Body of pancreas (tissue), 4 donors: ENCODE measurements at regions not wholly inside any gene's neighbourhood (a gene's known extent, or its start where the extent isn't known, plus 50 kb on each side); places are given as distances from the start of the nearest gene placed in this dataset.

Experiments
- ATAC-seq: fragments of 150-250 bp; one replicate; pipeline ENCODE4 v1.9.1; 2016
- DNase-seq, 4 donors: peaks; one replicate each; pipeline ENCODE4 v3.0.0-alpha.2; 2019
- H3K27ac ChIP-seq, 4 donors: fragments of 200-600 bp; sonication (generic); 1 replicate in 3 of 4; 2 replicates in 1 of 4; pipeline versions ENCODE4 v1.5.1 to v1.6.1; 2016 to 2019; ENCODE audit warnings: mild to moderate bottlenecking in 1 of 4, mixed read lengths in 1 of 4, moderate library complexity in 1 of 4
- H3K27me3 ChIP-seq, 2 donors: fragments of 200-600 bp; sonication (generic); one replicate each; pipeline ENCODE4 v1.6.0; 2016; ENCODE audit warnings: mild to moderate bottlenecking in 1 of 2
- H3K36me3 ChIP-seq, 2 donors: fragments of 200-600 bp; sonication (generic); replicated peaks in 1 of 2; 2 replicates each; pipeline ENCODE4 v1.5.1; 2016; ENCODE audit warnings: low read depth in 2 of 2; ENCODE audit not compliant: insufficient read depth in 1 of 2
- H3K4me1 ChIP-seq: fragments of 200-600 bp; sonication (generic); one replicate; pipeline ENCODE4 v1.6.0; 2016
- H3K4me3 ChIP-seq, 2 donors: fragments of 200-600 bp; sonication (generic); 1 replicate in 1 of 2; 2 replicates in 1 of 2; pipeline ENCODE4 v1.5.1; 2016 to 2019
- H3K9me3 ChIP-seq, 3 donors: fragments of 200-600 bp; sonication (generic); 1 replicate in 2 of 3; 2 replicates in 1 of 3; pipeline ENCODE4 v1.5.1; 2016
- POLR2A ChIP-seq, 3 donors: fragments of 450-650 bp; IDR thresholded peaks; one replicate each; pipeline ENCODE4 v1.6.1; 2016; ENCODE audit warnings: antibody characterized with exemption in 3 of 3, mild to moderate bottlenecking in 2 of 3
- WGBS, 2 donors: methylation state at CpG; one replicate each; pipeline ENCODE4 v1.1.5; 2017; 5-methylcytosine and 5-hydroxymethylcytosine counted together
- intact Hi-C: fragments of 100-400 bp; cut with DNase I; formaldehyde crosslinking; loops from one replicate; pipeline ENCODE4 v1.15.1; 2023
- TF ChIP-seq, protein P1 (sequence below), 7 experiments: fragments of 450-650 bp in 4 of 7; fragments of 200-600 bp in 3 of 7; sonication (generic) in 3 of 7; IDR thresholded peaks; one replicate each; pipeline ENCODE4 v1.5.1; 2016 to 2019; ENCODE audit warnings: antibody characterized with exemption in 7 of 7

DNA sequence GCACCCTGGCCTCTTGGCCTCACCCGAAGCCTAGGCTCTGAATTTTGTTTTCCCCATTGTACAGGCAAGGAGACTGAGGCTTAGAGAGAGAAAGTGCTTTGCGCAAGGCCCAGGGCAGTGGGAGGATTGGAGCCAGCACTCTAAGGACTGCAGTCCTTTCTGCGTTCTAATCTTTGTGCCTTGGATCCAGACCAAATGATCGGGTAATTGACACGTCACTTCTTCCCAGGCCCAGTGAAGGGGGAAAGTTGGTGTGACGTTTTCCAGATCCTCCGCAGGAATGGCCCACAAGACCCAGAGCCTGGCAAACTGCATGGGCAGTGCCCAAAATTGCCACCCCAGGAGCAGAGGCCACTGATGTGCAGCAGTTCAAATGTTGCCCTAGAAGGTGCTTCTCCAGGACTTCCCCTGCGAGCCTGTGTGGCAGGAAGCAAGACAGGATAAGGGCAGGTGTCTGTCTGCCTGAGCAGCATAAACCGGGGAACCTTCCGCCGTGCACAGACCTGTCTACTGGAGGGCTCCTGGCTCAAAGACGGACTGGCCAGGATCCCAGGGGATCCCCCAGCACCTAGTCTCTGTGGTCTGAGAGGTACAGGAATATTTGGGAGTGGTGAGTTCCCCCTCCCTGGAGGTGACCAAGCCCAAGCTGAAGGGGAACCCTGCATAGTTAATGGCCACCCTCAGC lies 194.5 kb upstream of the TLE3 start:
- DNase-seq (no peak), ATAC-seq (no peak)
- Histone ChIP-seq H3K27ac (no peak overlapping the region), H3K36me3 (no peaks in the 10 kb centered on the region), H3K4me1 (no peaks in the 10 kb centered on the region), H3K9me3 (no peaks in the 10 kb centered on the region), H3K27me3 (no peaks in the 10 kb centered on the region), H3K4me3 (no peak overlapping the region)
- WGBS, 2 donors = 59 to 69% methylated on average over 8 to 12 of the region's 12 CpGs
- intact Hi-C loops = no loop called here
- no peak for TF ChIP-seq POLR2A (IDR thresholded peaks at IDR 0.05)
- TF ChIP-seq, protein P1, sequence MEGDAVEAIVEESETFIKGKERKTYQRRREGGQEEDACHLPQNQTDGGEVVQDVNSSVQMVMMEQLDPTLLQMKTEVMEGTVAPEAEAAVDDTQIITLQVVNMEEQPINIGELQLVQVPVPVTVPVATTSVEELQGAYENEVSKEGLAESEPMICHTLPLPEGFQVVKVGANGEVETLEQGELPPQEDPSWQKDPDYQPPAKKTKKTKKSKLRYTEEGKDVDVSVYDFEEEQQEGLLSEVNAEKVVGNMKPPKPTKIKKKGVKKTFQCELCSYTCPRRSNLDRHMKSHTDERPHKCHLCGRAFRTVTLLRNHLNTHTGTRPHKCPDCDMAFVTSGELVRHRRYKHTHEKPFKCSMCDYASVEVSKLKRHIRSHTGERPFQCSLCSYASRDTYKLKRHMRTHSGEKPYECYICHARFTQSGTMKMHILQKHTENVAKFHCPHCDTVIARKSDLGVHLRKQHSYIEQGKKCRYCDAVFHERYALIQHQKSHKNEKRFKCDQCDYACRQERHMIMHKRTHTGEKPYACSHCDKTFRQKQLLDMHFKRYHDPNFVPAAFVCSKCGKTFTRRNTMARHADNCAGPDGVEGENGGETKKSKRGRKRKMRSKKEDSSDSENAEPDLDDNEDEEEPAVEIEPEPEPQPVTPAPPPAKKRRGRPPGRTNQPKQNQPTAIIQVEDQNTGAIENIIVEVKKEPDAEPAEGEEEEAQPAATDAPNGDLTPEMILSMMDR (IDR thresholded peaks at IDR 0.05) = no peak

- no peak for TF ChIP-seq POLR2A (IDR thresholded peaks at IDR 0.05)
- TF ChIP-seq, protein P1 (IDR thresholded peaks at IDR 0.05) = no peak
- no peak for ATAC-seq
- intact Hi-C loops = no loop called here
These were observed 193.8 kb upstream of the TLE3 start for GRCh38 chr15:70291305-70292075.

GRCh38 chr15:70290708-70291107 lies 193.0 kb upstream of the TLE3 start:
- no peak for TF ChIP-seq POLR2A (IDR thresholded peaks at IDR 0.05)
- TF ChIP-seq, protein P1 (IDR thresholded peaks at IDR 0.05) = no peak
- Histone ChIP-seq H3K27me3 (no peaks in the 10 kb centered on the region), H3K27ac (no peak overlapping the region), H3K4me3 (no peak overlapping the region), H3K36me3 (no peaks in the 10 kb centered on the region), H3K9me3 (no peaks in the 10 kb centered on the region), H3K4me1 (no peaks in the 10 kb centered on the region)
- no peak for DNase-seq
- intact Hi-C loops = no loop called here
- 92 to 98% methylated on average over 6 of the region's 6 CpGs for WGBS, 2 donors
- ATAC-seq = no peak

More at GRCh38 chr15:70291305-70292075, 193.8 kb upstream of the TLE3 start:
- no peaks in the 10 kb centered on the region for H3K4me1 ChIP-seq
- no peaks in the 10 kb centered on the region for H3K9me3 ChIP-seq
- 65 to 69% methylated on average over 9 to 10 of the region's 10 CpGs for whole genome bisulfite sequencing, 2 donors
- no peak overlapping the region for H3K4me3 ChIP-seq
- no peak for DNase-seq
- no peaks in the 10 kb centered on the region for H3K27me3 ChIP-seq
- H3K36me3 ChIP-seq = no peaks in the 10 kb centered on the region
- no peak overlapping the region for H3K27ac ChIP-seq

DNA sequence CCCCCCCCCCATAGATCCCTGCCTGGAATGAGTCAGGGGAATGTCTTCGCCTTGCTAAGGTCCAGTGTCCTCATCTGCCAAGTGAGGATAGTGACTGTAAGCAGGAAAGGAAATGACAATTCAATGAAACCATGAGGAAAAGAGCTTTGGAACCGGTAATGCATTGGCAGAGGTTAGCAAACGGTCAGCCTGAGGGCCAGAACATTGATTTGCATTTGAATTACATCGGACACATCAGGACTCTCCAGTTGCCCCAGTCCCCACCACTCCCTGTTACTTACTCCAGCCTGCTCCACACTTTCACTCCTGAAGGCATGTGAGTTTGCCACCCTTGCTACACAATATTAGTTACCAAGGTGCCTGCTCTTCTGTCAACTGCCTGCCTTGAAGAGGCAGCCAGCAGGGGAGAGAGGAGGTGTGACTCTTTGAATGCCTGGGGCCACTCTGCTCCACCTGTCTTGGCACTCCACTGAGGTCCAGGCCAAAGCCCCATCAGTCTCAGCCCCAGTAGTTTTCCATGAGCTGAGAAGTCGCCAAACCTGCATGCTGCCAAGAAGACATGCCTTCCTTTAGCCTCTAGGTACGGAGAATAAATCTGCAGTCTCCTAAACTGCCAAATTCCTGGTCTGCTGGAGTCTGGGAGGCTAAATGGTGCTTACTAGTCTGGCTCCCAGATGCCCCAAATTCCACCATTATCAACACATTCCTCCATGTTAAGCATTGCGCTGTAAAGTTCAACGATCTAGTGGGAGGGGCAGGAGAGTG lies 191.7 kb upstream of the TLE3 start:
- 51 to 57% methylated on average over 8 of the region's 8 CpGs for WGBS, 2 donors
- no peak overlapping the region for H3K4me3 ChIP-seq
- H3K9me3 ChIP-seq = no peaks in the 10 kb centered on the region
- peaks cover 6% of the 10 kb centered on the region for H3K4me1 ChIP-seq
- peak; percentile 25 to 79 (median 60) for DNase-seq
- H3K36me3 ChIP-seq = no peaks in the 10 kb centered on the region
- H3K27me3 ChIP-seq = no peaks in the 10 kb centered on the region
- peak; percentile 45 for ATAC-seq
- TF ChIP-seq, protein P1 (IDR thresholded peaks at IDR 0.05) = peak in 1 of 7 experiments; percentile 5
- no peak for TF ChIP-seq POLR2A (IDR thresholded peaks at IDR 0.05)
- intact Hi-C loops = no loop called here
- H3K27ac ChIP-seq = peak overlapping the region in 3 of 4 donors; percentile 36 to 58 (median 49)
